K562 (cell line): ENCODE measurements at regions not wholly inside any gene's neighbourhood (a gene's known extent, or its start where the extent isn't known, plus 50 kb on each side); places are given as distances from the start of the nearest gene placed in this dataset.

Experiments
- ATAC-seq: fragments of 200-7000 bp; cut with Tn5 transposase; 3 replicates; pipeline ENCODE4 v1.9.1; 2020; ENCODE audit warnings: moderate library complexity
- BruUV-seq: library from RNA; stranded (reverse); fragments of 400-500 nt; replicated peaks from 2 replicates; lab custom pipeline; 2021; lab: Mats Ljungman, UMichigan
- CTCF ChIA-PET: fragments of 300-600 bp; formaldehyde crosslinking; extraction: SDS; loops from one replicate; lab custom pipeline; 2021; ENCODE audit warnings: low intra/inter-chr PET ratio; lab: Yijun Ruan, JAX
- POLR2A ChIA-PET: fragments of 300-600, 350-650 bp; sonication (Branson Sonifier 250); formaldehyde crosslinking; extraction: SDS; loops from one replicate; lab custom pipeline; 2021; ENCODE audit warnings: antibody characterized with exemption, inconsistent platforms; lab: Yijun Ruan, JAX
- DNase-seq, 4 experiments: peaks; one replicate each; pipeline versions ENCODE4 v3.0.0 to v3.0.0-alpha.2; 2011 to 2018; ENCODE audit warnings: low spot score in 3 of 4, mixed read lengths in 3 of 4; ENCODE audit errors: extremely low read depth in 1 of 4
- FAIRE-seq: peaks from 2 replicates; lab custom pipeline; 2011; peaks lifted over from hg19 to GRCh38; lab: Jason Lieb, UNC
- H2AFZ ChIP-seq: 2 replicates; pipeline ENCODE4 v1.6.0; 2011; ENCODE audit warnings: low read depth, low read length, control low read depth, inconsistent platforms
- H3K27ac ChIP-seq: fragments of 200-600 bp; 3 replicates; pipeline ENCODE4 v1.8.0; 2011; ENCODE audit warnings: low read depth, mild to moderate bottlenecking, control low read depth, inconsistent platforms, low read length, moderate library complexity, mixed read lengths; ENCODE audit errors: extremely low read depth
- H3K27me3 ChIP-seq, 2 experiments: fragments of 300-600 bp in 1 of 2; 2 replicates in 1 of 2; 3 replicates in 1 of 2; pipeline versions ENCODE4 v1.6.0 to v1.8.0; 2011; ENCODE audit warnings: inconsistent platforms in 2 of 2, low read length in 2 of 2, mild to moderate bottlenecking in 1 of 2, mixed read lengths in 1 of 2, moderate library complexity in 1 of 2; ENCODE audit not compliant: control insufficient read depth in 2 of 2, insufficient read depth in 2 of 2
- H3K36me3 ChIP-seq: fragments of 300-600 bp; 3 replicates; pipeline ENCODE4 v1.8.0; 2011; ENCODE audit warnings: mild to moderate bottlenecking, low read length, inconsistent platforms; ENCODE audit not compliant: control insufficient read depth, insufficient read depth
- H3K4me1 ChIP-seq, 2 experiments: fragments of 200-600 bp in 1 of 2; replicated peaks in 1 of 2; 2 replicates in 1 of 2; 3 replicates in 1 of 2; pipeline versions ENCODE4 v1.5.1 to v1.8.0; 2011; ENCODE audit warnings: inconsistent platforms in 2 of 2, low read length in 2 of 2, mild to moderate bottlenecking in 1 of 2, mixed read lengths in 1 of 2, moderate library complexity in 1 of 2; ENCODE audit not compliant: control insufficient read depth in 2 of 2, insufficient read depth in 2 of 2
- H3K4me2 ChIP-seq: 2 replicates; pipeline ENCODE4 v1.6.1; 2011; ENCODE audit warnings: low read length, control low read depth, inconsistent platforms, mixed read lengths; ENCODE audit not compliant: insufficient read depth
- H3K4me3 ChIP-seq: fragments of 200-600 bp; sonication (generic), shearing (Covaris generic); 2 replicates; pipeline ENCODE4 v1.5.1; 2016; ENCODE audit warnings: control low read depth, inconsistent platforms
- H3K79me2 ChIP-seq: fragments of 200-600 bp; 3 replicates; pipeline ENCODE4 v1.8.0; 2011; ENCODE audit warnings: low read length, inconsistent platforms; ENCODE audit not compliant: control insufficient read depth, insufficient read depth
- H3K9ac ChIP-seq, 2 experiments: 2 replicates each; pipeline versions ENCODE4 v1.6.0 to v1.6.1; 2011; ENCODE audit warnings: low read depth in 2 of 2, low read length in 2 of 2, control low read depth in 1 of 2, inconsistent platforms in 1 of 2, mild to moderate bottlenecking in 1 of 2, mixed read lengths in 1 of 2; ENCODE audit not compliant: insufficient read depth in 1 of 2
- H3K9me1 ChIP-seq: one replicate; pipeline ENCODE4 v1.6.0; 2011; ENCODE audit warnings: inconsistent platforms, mild to moderate bottlenecking, low read length, moderate library complexity; ENCODE audit not compliant: control insufficient read depth, insufficient read depth
- H3K9me3 ChIP-seq: replicated peaks from 2 replicates; pipeline ENCODE4 v1.5.1; 2011; ENCODE audit warnings: low read depth, low read length, inconsistent platforms; ENCODE audit not compliant: control insufficient read depth, insufficient read depth
- H4K20me1 ChIP-seq: replicated peaks from 2 replicates; pipeline ENCODE4 v1.6.1; 2011; ENCODE audit warnings: low read length, inconsistent platforms, mixed read lengths; ENCODE audit not compliant: control insufficient read depth, insufficient read depth
- IFI16 ChIP-seq: fragments of 250-450 bp; sonication (Bioruptor Pico); IDR thresholded peaks from 2 replicates; pipeline ENCODE4 v2.1.2; 2022; ENCODE audit warnings: mild to moderate bottlenecking, inconsistent platforms
- RERE ChIP-seq: sonication (generic); formaldehyde crosslinking; IDR thresholded peaks from 2 replicates; pipeline ENCODE4 v1.8.0; 2023; ENCODE audit warnings: missing genetic modification reagents, mild to moderate bottlenecking, borderline replicate concordance
- TFAP4 ChIP-seq: sonication (generic); formaldehyde crosslinking; IDR thresholded peaks from 2 replicates; pipeline ENCODE4 v1.8.0; 2022; ENCODE audit warnings: missing genetic modification reagents, mild to moderate bottlenecking, moderate library complexity, borderline replicate concordance
- THRA ChIP-seq: fragments of 450-650 bp; IDR thresholded peaks from 2 replicates; pipeline ENCODE4 v1.6.1; 2017; ENCODE audit warnings: mild to moderate bottlenecking, moderate library complexity
- USF1 ChIP-seq: sonication (generic); formaldehyde crosslinking; IDR thresholded peaks from 2 replicates; pipeline ENCODE4 v1.9.0; 2022; ENCODE audit warnings: mild to moderate bottlenecking, missing genetic modification reagents
- ZC3H4 ChIP-seq: sonication (generic); formaldehyde crosslinking; IDR thresholded peaks from 2 replicates; pipeline ENCODE4 v1.9.0; 2021; ENCODE audit warnings: missing genetic modification reagents, borderline replicate concordance
- ZKSCAN3 ChIP-seq: fragments of 250-450 bp; sonication (Bioruptor Pico); IDR thresholded peaks from 2 replicates; pipeline ENCODE4 v1.4.0; 2020
- ZNF165 ChIP-seq: fragments of 250-450 bp; sonication (Bioruptor Pico); IDR thresholded peaks from 2 replicates; pipeline ENCODE4 v1.4.0; 2020; ENCODE audit warnings: borderline replicate concordance
- WGBS: fragments of 100-300 bp; shearing (Covaris generic); methylation state at CpG from one replicate; pipeline ENCODE4 v1.1.6; 2016; ENCODE audit warnings: low coverage, mixed read lengths; ENCODE audit not compliant: insufficient coverage; ENCODE audit errors: missing lambda C conversion rate; 5-methylcytosine and 5-hydroxymethylcytosine counted together
- in situ Hi-C: fragments of 300-500 bp; cut with MboI; formaldehyde crosslinking; loops from 4 replicates; pipeline ENCODE4 v1.15.0; 2018; ENCODE audit warnings: inconsistent platforms, mixed read lengths
- intact Hi-C: fragments of 100-400 bp; cut with micrococcal nuclease; formaldehyde crosslinking; loops from 2 replicates; pipeline ENCODE4 v1.14.2; 2022

- intact Hi-C loops (no loop called here), in situ Hi-C loops (no loop called here)
- no peak for DNase-seq
- Histone ChIP-seq H3K27ac (no peak overlapping the region), H3K4me1 (no peaks in the 10 kb centered on the region), H3K4me2 (no peak overlapping the region), H3K9me1 (no peaks in the 10 kb centered on the region), H3K36me3 (no peaks in the 10 kb centered on the region), H3K27me3 (no peaks in the 10 kb centered on the region), H3K9ac (no peak overlapping the region), H4K20me1 (no peaks in the 10 kb centered on the region), H2AFZ (no peak overlapping the region), H3K9me3 (no peaks in the 10 kb centered on the region), H3K79me2 (no peaks in the 10 kb centered on the region), H3K4me3 (no peak overlapping the region)
- no peak for TF ChIP-seq USF1 (CRISPR knock-in tag)
- no peak for ATAC-seq
- FAIRE-seq = no peak
- BruUV-seq = no TSS peak
- CTCF ChIA-PET = no interaction called here
- POLR2A ChIA-PET = no interaction called here
- no CpG with 5 or more reads among the region's 1 CpG for WGBS
Observed at GRCh38 chr14:28599605-28600004, 167.0 kb upstream of the FOXG1 start.

GRCh38 chr14:28603606-28604005 lies 163.0 kb upstream of the FOXG1 start:
- H3K9me1 ChIP-seq = no peaks in the 10 kb centered on the region
- no peaks in the 10 kb centered on the region for H4K20me1 ChIP-seq
- no peaks in the 10 kb centered on the region for H3K4me1 ChIP-seq
- H3K27me3 ChIP-seq = no peaks in the 10 kb centered on the region
- ChIA-PET CTCF (no interaction called here), POLR2A (no interaction called here)
- H3K4me2 ChIP-seq = no peak overlapping the region
- no peaks in the 10 kb centered on the region for H3K79me2 ChIP-seq
- no peaks in the 10 kb centered on the region for H3K36me3 ChIP-seq
- FAIRE-seq = no peak
- no peak overlapping the region for H3K4me3 ChIP-seq
- no peaks in the 10 kb centered on the region for H3K9me3 ChIP-seq
- no peak overlapping the region for H2AFZ ChIP-seq
- no TSS peak for BruUV-seq
- no peak overlapping the region for H3K27ac ChIP-seq
- DNase-seq = no peak
- no peak overlapping the region for H3K9ac ChIP-seq
- intact Hi-C loops (no loop called here), in situ Hi-C loops (no loop called here)
- WGBS = 0% methylated on average over 6 of the region's 6 CpGs
- no peak for ATAC-seq
- no peak for TF ChIP-seq ZKSCAN3 (CRISPR knock-in tag)
- no peak for TF ChIP-seq ZNF165 (CRISPR knock-in tag)
- no peak for TF ChIP-seq RERE (CRISPR knock-in tag)
- no peak for TF ChIP-seq IFI16
- no peak for TF ChIP-seq ZC3H4 (CRISPR knock-in tag)
- no peak for TF ChIP-seq TFAP4 (CRISPR knock-in tag)
- no peak for TF ChIP-seq THRA
